WTC11 (cell line): ENCODE measurements at regions not wholly inside any gene's neighbourhood (a gene's known extent, or its start where the extent isn't known, plus 50 kb on each side); places are given as distances from the start of the nearest gene placed in this dataset.

ENCODE experiments used
- ATAC-seq: fragments of 200-7000 bp; cut with Tn5 transposase; 2 replicates; pipeline ENCODE4 v1.10.0; 2021; ENCODE audit warnings: mild to moderate bottlenecking, moderate library complexity
- CTCF ChIA-PET: fragments of 300-600 bp; sonication (Branson Sonifier 250); formaldehyde crosslinking; loops from one replicate; lab custom pipeline; 2021; ENCODE audit warnings: antibody characterized with exemption; lab: Charles Lee
- POLR2A ChIA-PET: fragments of 350-600 bp; sonication (Branson Sonifier 250); formaldehyde crosslinking; loops from one replicate; lab custom pipeline; 2021; ENCODE audit warnings: antibody characterized with exemption; lab: Charles Lee
- DNase-seq: peaks from one replicate; pipeline ENCODE4 v3.0.0; 2021; ENCODE audit warnings: low spot score
- H3K27ac Mint-ChIP-seq: 2 replicates; pipeline ENCODE4 v1.8.0; 2021; ENCODE audit warnings: mixed read lengths
- H3K27me3 Mint-ChIP-seq: 2 replicates; pipeline ENCODE4 v1.8.0; 2021; ENCODE audit warnings: low read depth, mild to moderate bottlenecking, moderate library complexity, mixed read lengths
- H3K36me3 Mint-ChIP-seq: 2 replicates; pipeline ENCODE4 v1.8.0; 2021; ENCODE audit warnings: mixed read lengths
- H3K4me1 Mint-ChIP-seq: 2 replicates; pipeline ENCODE4 v1.8.0; 2022; ENCODE audit warnings: mixed read lengths
- H3K4me3 Mint-ChIP-seq: 2 replicates; pipeline ENCODE4 v1.8.0; 2021; ENCODE audit warnings: mild to moderate bottlenecking, moderate library complexity, mixed read lengths
- H3K9me3 Mint-ChIP-seq: 2 replicates; pipeline ENCODE4 v1.8.0; 2021; ENCODE audit warnings: mixed read lengths
- AR ChIP-seq: fragments of 250-450 bp; sonication (Bioruptor Pico); IDR thresholded peaks from 2 replicates; pipeline ENCODE4 v1.9.0; 2021; ENCODE audit warnings: mild to moderate bottlenecking
- ARID4B ChIP-seq: sonication (generic); formaldehyde crosslinking; IDR thresholded peaks from 2 replicates; pipeline ENCODE4 v1.8.0; 2023; ENCODE audit warnings: missing genetic modification reagents, mild to moderate bottlenecking, borderline replicate concordance
- ATF1 ChIP-seq: sonication (generic); formaldehyde crosslinking; IDR thresholded peaks from 2 replicates; pipeline ENCODE4 v1.8.1; 2023; ENCODE audit warnings: mild to moderate bottlenecking, moderate library complexity, missing genetic modification reagents
- PRDM15 ChIP-seq: sonication (generic); formaldehyde crosslinking; IDR thresholded peaks from 2 replicates; pipeline ENCODE4 v1.8.0; 2022; ENCODE audit warnings: missing genetic modification reagents
- ZBTB43 ChIP-seq: sonication (generic); formaldehyde crosslinking; IDR thresholded peaks from 2 replicates; pipeline ENCODE4 v1.8.1; 2023; ENCODE audit warnings: mild to moderate bottlenecking, missing genetic modification reagents
- ZNF416 ChIP-seq: fragments of 250-450 bp; sonication (Bioruptor Pico); IDR thresholded peaks from 2 replicates; pipeline ENCODE4 v1.9.0; 2021; ENCODE audit warnings: mild to moderate bottlenecking, inconsistent platforms
- ZNF512 ChIP-seq: sonication (generic); formaldehyde crosslinking; IDR thresholded peaks from 2 replicates; pipeline ENCODE4 v1.8.1; 2022; ENCODE audit warnings: missing genetic modification reagents, borderline replicate concordance
- ZNF532 ChIP-seq: fragments of 250-450 bp; sonication (Bioruptor Pico); IDR thresholded peaks from 2 replicates; pipeline ENCODE4 v1.9.0; 2021; ENCODE audit warnings: mild to moderate bottlenecking, borderline replicate concordance

- Mint-ChIP-seq H3K36me3 (no peaks in the 10 kb centered on the region), H3K9me3 (peaks cover under 1% of the 10 kb centered on the region; the same call in 1 of the 2 replicates), H3K4me1 (no peaks in the 10 kb centered on the region), H3K4me3 (no peak overlapping the region), H3K27me3 (no peaks in the 10 kb centered on the region), H3K27ac (no peak overlapping the region)
- ChIA-PET CTCF (no interaction called here), POLR2A (no interaction called here)
- no peak for ATAC-seq
- TF ChIP-seq ZNF532 (CRISPR knock-in tag) (no peak), ZBTB43 (CRISPR knock-in tag) (no peak), ATF1 (CRISPR knock-in tag) (no peak), ZNF416 (CRISPR knock-in tag) (no peak), AR (CRISPR knock-in tag) (no peak), ZNF512 (CRISPR knock-in tag) (no peak), ARID4B (no peak), PRDM15 (no peak)
- no peak for DNase-seq
Measured at GRCh38 chr4:116838609-116839008, 246.8 kb downstream of the TRAM1L1 start.
